SKM-1 (cell line): ENCODE measurements at regions not wholly inside any gene's neighbourhood (a gene's known extent, or its start where the extent isn't known, plus 50 kb on each side); places are given as distances from the start of the nearest gene placed in this dataset.
"Not testable (repeated sequence)": the region's sequence is repeated elsewhere in the genome, so short reads cannot be mapped to it uniquely, and the experiment has no call there.

ENCODE experiments used
- DNase-seq: peaks from one replicate; lab custom pipeline; 2025; ENCODE audit not compliant: unreplicated experiment; lab: John Stamatoyannopoulos, UW

- no peak for DNase-seq
Observed at GRCh38 chr6:122859676-122860075, 70.6 kb downstream of the SMPDL3A start.

- no peak for DNase-seq
Observed at GRCh38 chr6:122861594-122861993, 72.5 kb downstream of the SMPDL3A start.

DNA sequence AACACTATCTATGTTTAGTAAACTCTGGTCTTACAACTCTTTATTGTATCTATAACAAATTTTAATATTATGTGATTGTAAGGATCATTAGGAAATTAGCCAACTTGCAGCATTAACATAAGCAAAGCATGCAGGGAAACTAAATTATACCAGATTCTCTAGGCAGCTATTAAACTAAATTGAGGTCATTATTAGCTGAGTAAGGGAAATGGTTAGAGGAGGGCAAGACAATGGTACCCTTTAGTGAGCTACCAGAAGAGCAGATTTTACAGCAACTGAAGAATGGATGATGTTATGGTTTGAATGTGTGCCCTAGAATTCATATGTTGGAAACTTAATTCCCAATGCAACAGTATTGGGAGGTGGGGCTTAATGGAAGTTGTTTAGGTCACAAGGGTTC, 79.1 kb downstream of the SMPDL3A start:
- no peak for DNase-seq

DNA sequence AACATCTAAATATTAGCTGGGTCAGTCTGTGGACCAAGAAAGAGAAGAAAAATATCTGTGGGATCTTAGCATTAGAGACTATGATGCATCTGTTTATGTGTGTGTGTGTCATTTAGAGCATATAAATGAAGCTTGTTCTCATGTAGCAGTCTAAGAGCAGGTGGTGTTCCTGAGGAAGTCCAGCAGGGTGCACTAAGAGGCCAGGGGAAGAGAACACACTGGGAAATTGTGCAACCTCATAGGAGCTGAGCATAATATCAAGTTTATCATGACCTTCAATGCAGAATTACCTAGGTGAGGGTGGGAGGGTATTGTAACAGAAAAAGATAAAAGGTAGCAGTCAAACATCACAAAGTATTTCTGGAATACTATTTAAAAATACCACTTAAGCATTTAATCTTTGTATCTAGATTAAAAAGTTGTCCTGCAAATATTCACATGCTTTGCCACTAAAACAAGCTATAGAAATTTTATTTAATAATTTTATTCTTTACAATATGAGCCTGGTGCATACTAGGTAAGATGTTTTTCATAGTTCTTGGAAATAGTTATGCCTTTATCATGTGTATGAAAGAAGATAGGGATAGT, 80.5 kb downstream of the SMPDL3A start:
- peak; percentile 75 for DNase-seq

DNA sequence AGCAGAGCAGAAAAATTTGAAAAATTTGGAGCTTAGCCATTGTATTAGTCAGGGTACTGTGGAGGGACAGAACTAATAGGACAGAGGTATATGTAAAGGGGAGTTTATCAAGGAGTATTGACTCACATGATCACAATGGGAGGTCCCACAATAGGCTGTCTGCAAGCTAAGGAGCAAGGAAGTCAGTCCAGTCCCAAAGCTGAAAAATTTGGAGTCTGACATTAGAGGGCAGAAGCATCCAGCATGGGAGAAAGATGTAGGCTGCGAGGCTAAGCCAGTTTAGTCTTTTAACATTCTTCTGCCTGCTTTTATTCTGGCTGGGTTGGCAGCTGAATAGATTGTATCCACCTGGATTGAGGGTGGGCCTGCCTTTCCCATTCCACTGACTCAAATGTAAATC, 82.0 kb downstream of the SMPDL3A start:
- DNase-seq, result no peak

DNA sequence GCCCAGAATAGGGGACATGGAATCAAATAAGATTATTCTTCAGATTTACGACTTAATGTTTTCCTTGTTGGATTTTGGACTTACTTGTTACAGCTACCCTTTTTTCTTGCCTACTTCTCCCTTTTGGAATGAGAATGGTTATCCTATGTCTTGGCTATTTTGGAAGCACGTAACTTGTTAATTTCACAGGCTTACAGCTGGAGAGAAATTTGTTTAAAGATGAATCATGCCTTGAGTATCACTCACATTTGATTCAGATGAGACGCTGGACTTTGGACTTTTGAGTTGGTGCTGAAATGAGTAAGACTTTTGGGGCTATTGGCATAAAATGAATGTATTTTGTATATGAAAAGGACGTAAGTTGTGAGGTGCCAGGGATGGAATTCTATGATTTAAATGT, 83.3 kb downstream of the SMPDL3A start:
- DNase-seq, result no peak

DNA sequence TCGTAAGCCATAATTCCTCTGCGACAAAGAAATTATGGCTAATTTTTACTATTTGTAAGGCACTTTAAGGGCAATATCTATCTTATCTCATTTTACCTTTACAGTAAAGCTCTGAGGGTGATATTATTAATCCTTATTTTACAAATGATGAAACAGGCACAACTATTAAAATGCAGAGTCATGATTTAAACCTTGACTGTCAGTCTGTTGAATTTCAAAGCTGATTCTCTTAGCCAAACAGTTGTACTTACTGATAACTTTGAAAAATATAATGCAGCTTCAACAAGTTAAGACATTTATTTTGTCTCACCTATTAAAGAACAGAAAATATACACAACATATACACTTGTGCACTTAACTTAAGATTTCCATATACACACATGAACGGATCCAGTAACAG, 88.2 kb downstream of the SMPDL3A start:
- no peak for DNase-seq

DNA sequence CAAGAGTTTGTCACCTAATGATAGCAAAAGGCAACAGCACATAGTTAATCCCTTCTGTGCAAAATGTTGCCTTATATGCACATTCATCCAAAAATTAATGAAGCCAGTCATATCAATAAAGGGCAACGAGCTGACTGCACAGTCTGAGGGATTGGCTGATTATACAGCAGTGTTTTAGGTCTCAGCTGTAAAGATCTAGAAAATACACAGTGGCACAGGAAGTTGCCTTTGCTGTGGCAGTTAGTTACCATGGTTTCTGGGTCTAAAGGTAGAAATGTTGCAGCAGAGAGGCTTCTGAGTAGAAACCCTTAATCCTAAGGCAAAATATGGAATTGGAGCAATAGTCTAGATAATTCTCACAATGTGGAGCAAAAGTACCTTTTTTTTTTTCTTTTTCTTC, 89.7 kb downstream of the SMPDL3A start:
- DNase-seq, result no peak

GRCh38 chr6:122886481-122886880, 97.4 kb downstream of the SMPDL3A start:
- no peak for DNase-seq

DNA sequence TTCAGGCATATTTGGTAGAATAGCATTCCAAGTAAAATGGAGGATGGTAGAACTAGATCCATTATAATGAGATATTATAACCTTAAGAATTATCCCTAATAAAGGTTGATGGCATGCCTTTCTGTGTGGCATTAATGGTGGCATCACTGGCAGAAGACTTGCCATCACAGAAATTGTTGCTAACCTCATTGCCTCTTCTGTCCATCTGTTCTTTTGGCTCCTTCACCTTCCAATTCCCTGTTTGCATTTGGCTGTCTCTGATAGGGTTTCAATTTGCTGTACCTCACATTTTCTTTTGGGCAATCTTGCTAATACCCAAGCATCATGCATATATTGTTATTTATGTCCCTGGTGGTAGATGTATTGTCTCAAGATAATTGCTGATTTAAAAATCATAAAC, 98.9 kb downstream of the SMPDL3A start:
- DNase-seq, result no peak

DNA sequence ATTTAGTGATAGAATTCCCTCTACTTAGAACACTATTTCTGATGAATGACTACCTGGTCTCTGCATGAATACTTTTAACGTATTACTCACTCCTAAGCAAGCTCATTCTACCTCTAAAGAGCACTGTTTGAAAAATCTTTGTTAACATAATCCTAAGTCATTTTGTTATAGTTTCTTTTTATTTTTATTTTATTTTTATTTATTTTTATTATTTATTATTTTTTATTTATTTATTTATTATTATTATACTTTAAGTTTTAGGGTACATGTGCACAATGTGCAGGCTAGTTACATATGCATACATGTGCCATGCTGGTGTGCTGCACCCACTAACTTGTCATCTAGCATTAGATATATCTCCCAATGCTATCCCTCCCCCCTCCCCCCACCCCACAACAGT, 99.6 kb downstream of the SMPDL3A start:
- not testable (repeated sequence) for DNase-seq

GRCh38 chr6:122890250-122890649, 101.2 kb downstream of the SMPDL3A start:
- DNase-seq, result no peak

- no peak for DNase-seq
Observed at GRCh38 chr6:122894791-122895190, 101.2 kb upstream of the CLVS2 start.

DNA sequence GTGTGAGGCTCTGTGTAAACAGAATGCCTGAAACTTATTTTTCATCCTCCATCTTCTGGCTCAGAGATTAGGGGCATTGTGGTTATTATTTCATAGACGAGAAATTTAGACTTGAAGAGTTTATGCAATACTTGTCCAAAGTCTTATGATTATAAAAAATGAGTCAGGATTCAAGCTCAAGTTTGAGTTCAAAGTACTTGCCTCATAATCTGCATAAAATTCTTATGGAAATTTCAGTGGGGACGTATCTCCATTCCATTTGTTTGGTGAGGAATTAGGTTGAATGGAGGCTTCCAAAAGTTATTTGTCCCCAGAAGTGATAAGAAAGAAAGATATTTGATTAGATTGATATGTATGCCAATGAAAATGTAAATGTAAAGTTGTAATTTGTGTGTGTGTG, 93.7 kb upstream of the CLVS2 start:
- no peak for DNase-seq

GRCh38 chr6:122903266-122903915, 92.6 kb upstream of the CLVS2 start:
- DNase-seq, result no peak

GRCh38 chr6:122904166-122904565, 91.9 kb upstream of the CLVS2 start:
- DNase-seq, result no peak

DNA sequence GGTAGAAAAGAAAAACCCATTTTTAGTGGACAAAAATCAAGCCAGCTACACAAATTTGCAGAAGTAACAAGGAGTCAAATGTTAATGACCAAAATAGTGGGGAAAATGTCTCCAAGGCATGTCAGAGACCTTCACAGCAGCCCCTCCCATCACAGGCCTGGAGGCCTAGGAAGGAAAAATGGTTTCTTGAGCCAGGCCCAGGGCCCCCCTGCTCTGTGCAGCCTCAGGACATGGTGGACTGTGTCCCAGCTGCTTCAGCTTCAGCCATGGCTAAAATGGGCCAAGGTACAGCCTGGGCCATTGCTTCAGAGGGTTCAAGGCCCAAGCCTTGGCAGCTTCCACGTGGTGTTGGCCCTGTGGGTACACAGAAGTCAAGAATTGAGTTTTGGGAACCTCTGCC, 82.5 kb upstream of the CLVS2 start:
- no peak for DNase-seq

DNA sequence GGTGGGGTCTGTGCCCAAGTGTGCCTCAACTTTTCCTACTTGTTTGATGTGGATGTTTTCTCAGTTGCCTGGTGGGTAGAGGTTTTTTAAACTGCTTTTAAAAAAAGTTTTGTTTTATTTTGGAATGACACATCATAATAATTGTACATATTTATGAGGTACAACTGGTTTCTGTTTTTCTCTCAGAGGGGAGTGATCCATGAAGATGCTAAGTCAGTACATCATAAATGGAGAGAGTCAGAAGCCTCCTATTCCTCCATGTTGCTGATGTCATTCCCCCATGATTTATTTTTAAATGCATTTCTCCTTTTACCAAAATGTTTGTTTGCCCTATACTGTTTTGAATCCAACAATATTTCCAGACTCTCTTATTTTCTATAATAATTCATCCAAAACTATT, 77.3 kb upstream of the CLVS2 start:
- no peak for DNase-seq

- DNase-seq, result no peak
Observed at GRCh38 chr6:122930252-122931180, 65.5 kb upstream of the CLVS2 start.

DNA sequence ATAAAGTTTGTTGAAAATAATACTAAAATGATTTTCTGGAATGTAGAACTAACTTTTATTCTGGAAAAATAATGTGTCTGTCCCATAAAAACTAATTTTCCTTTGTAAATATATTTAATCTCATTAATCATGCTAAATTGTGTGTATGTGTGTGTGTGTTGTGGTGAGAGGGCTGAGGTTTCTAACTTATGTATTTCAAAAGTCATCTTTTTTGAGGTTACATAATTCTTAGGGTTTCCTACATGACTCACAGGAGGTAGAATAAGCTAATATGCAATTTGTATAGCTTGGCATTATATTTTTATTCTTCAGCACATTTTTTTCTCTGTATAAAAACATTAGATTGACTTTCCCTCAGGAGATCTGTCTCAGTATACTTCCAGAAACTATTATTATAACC, 64.1 kb upstream of the CLVS2 start:
- DNase-seq, result no peak

DNA sequence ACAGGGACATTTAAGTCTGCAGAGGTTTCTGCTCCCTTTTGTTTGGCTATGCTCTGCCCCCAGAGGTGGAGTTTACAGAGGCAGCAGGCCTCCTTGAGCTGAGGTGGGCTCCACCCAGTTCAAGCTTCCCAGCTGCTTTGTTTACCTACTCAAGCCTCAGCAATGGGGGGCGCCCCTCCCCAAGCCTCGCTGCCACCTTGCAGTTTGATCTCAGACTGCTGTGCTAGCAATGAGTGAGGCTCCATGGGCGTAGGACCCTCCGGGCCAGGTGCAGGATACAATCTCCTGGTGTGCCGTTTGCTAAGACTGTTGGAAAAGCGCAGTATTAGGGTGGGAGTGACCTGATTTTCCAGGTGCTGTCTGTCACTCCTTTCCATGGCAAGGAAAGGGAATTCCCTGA, 51.1 kb upstream of the CLVS2 start:
- not testable (repeated sequence) for DNase-seq
